ENCODE measurements at regions not wholly inside any gene's neighbourhood (a gene's known extent, or its start where the extent isn't known, plus 50 kb on each side); places are given as distances from the start of the nearest gene placed in this dataset.

DNA sequence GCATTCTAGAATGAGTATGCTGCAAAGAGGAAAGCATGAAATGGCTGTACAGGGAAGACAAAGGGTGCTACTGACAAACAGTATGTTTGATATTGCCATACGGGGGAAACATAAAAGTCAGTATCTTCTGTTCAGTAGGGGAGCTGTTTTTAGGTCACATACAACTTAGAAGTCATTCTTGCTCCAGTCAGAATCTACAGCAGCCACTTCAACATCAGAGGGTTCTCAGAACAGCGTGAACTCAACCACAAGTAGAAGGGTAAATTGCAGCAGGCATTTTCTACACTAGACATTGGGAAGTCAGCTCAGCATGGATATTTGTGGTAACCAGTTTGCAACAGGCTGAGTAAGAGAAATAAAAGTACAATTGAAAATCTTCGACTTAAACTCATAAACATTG lies 1241.8 kb upstream of the GOT2 start:
- TF ChIP-seq, protein P1, sequence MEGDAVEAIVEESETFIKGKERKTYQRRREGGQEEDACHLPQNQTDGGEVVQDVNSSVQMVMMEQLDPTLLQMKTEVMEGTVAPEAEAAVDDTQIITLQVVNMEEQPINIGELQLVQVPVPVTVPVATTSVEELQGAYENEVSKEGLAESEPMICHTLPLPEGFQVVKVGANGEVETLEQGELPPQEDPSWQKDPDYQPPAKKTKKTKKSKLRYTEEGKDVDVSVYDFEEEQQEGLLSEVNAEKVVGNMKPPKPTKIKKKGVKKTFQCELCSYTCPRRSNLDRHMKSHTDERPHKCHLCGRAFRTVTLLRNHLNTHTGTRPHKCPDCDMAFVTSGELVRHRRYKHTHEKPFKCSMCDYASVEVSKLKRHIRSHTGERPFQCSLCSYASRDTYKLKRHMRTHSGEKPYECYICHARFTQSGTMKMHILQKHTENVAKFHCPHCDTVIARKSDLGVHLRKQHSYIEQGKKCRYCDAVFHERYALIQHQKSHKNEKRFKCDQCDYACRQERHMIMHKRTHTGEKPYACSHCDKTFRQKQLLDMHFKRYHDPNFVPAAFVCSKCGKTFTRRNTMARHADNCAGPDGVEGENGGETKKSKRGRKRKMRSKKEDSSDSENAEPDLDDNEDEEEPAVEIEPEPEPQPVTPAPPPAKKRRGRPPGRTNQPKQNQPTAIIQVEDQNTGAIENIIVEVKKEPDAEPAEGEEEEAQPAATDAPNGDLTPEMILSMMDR (IDR thresholded peaks at IDR 0.05), result no peak
- TF ChIP-seq POLR2A (IDR thresholded peaks at IDR 0.05), result no peak

Measured in testis (tissue), 2 donors.